H1 (cell line): ENCODE measurements at regions not wholly inside any gene's neighbourhood (a gene's known extent, or its start where the extent isn't known, plus 50 kb on each side); places are given as distances from the start of the nearest gene placed in this dataset.

Experiments
- EZH2 ChIP-seq: fragments of 200-600 bp; sonication (generic); IDR thresholded peaks from 2 replicates; pipeline ENCODE4 v1.7.1; 2012; ENCODE audit warnings: low read depth, mild to moderate bottlenecking, moderate library complexity, low read length, inconsistent platforms; ENCODE audit not compliant: severe bottlenecking

GRCh38 chr22:49229483-49230193, 598.0 kb downstream of the BRD1 start (continued):
- no peak for TF ChIP-seq EZH2
- TF ChIP-seq, all 59 proteins: peak for 0
